ENCODE measurements at regions not wholly inside any gene's neighbourhood (a gene's known extent, or its start where the extent isn't known, plus 50 kb on each side); places are given as distances from the start of the nearest gene placed in this dataset.
A peak's percentile ranks its signal among the peaks of the same experiment; 100 is the strongest.

DNA sequence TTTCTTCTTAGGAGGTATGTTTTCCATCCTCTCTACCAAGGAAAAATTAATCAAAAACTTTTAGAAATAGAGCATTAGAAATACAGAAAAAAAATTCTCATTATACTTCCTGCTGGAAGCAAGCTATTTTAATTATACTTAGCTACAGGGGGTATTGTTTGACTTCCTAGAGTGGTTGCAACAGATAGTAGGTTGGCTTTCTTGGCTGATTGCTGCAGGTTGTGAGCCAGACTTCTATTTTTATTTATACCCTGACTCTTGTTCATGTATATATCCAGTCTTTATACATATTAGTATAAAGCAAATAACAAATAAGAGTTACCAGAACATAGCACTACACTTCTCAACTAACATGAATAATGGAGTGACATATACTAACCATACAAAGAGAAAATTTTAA, 460.8 kb upstream of the REG3G start:
- DNase-seq (ENCODE audit: low spot score) (no peak), FAIRE-seq (no peak)

DNA sequence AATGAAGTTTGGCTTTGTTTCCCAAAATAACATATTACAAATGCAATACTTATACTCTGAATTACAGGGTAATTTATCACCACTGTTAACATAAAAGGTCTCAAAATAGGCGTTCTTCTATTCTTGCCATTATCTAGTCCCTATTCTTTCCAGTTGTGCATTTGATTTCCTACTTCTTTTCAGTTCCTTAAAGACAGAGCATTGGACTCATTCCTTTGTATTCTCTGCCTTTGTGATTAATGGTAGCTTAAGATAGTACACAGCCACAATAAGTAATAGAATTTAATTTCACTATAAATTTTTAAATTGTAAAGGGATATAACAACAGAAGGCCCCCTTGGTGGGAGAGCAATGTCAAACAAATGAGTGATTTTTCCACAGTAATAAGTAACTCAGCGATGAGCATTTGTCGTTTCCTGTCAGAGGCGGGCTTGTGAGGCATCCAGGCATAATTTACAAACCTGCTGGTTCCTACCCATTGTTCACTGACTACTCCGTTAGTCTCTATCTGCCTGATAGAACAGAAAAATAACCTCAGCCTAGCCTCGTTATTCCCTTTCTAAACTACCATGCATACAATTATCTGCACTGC, 456.6 kb upstream of the REG3G start:
- no peak for DNase-seq (ENCODE audit: low spot score)
- no peak for FAIRE-seq

DNA sequence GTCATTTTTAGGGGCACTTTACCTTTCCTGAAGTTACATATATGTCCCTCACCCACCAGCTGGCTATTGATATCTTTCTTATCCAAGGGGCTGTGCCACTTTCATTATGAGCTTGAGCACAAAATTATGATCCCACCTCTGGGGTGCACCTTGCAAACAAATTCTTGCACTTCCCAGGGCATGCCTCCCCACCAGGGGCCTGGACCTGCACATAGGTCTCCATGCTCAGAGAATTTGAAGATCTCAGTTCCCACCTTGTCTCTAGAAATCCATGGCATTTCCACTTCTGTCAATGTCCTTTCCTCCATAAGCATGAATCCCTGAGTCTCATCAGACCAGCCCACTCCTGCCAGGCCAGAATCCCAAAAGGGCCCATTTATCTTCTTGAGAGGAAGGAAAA, 449.1 kb upstream of the REG3G start:
- DNase-seq (ENCODE audit: low spot score), result no peak
- no peak for FAIRE-seq

DNA sequence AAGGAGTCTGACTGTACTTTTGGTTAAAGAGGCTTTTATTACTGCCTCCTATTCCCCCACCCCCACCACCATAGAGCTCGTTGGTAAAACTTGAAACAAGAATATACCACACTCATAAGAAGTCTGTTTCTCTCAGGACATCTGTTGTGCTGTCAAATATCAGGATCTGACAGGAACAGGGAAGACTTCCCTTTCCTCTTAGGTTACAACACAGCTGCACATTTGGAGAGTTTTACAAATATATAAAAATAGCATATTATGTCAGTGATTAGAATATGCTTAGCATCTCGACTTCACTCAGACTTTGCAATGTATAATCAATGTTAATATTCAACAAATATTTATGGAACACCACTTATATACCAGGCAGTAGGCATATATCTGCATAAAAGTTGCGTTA, 439.6 kb upstream of the REG3G start:
- no peak for DNase-seq (ENCODE audit: low spot score)
- FAIRE-seq, result no peak

DNA sequence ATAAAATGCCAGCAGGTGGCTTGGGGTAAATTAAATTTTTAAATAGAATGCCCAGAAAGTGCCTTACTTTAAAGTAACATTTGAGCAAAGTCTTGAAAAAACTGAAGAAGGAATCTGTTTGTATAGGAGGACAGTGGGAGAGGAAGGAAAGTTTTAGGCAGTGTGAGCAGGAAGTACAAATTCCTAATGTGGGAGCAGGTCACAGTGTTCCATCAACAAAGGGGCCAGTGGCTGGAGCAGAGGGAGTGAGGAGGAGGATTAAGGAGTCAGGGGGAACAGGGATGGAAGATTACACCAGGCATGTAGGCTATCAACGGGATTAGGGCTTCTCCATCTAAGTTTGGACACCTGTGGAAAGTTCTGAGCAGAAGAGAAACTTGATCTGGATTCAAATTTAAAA, 439.2 kb upstream of the REG3G start:
- DNase-seq (ENCODE audit: low spot score), result no peak
- no peak for FAIRE-seq

DNA sequence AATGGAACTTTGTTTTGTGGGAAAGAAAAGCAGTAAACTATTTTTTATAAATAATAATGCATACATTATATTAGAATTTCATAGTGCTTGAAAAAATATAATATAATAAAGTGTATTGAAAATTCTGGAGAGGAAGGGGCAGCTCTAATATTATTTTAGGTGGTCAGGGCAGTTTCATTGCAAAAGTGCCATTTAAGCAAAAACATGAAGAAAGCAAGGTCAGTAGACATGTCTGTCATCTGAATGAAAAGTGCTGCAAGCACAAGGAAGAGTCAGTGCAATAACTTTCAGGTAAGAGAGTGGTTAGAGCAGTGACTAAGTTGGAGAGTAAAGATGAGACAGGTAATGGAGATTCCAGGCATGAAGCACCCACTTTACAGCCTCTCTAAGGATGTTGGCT, 435.6 kb upstream of the REG3G start:
- DNase-seq (ENCODE audit: low spot score) (no peak), FAIRE-seq (no peak)

DNA sequence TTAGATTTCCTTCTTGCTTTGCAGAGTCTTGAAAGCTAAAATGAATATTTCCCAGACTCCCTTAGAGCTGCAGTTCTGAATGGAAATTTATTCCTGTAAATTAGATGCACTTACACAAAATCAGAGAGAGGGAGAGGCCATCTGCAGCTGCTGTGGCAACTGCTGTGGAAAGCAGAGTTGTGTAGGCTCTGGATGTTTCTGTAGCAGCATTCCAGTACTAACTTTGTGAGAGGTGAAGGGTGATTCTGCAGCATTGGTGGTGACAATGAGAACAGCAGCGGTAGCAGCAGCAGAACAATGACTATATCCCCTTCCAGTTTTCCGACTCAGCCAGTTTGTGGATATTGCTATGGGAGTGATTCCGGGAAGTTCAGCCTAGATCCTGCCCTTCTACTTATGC, 433.0 kb upstream of the REG3G start:
- no peak for FAIRE-seq
- no peak for DNase-seq (ENCODE audit: low spot score)

DNA sequence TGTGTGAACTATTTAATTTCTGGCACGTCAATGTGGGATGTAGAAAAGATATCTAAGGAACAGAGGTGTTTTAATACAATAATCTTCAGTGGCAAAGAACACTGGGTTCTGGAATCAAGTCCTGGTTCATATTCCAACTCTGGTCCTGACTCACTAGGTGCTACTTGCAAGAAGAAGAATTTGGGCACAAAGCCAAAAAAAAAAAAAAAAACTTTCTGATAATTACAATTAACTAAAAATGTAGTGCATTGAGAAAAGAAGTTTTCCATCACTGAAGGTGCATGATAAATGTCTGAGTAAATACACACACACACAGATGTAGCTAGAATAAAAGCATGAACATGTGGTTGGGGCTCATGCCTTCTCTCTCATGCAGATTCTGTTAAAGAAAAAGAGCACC, 424.4 kb upstream of the REG3G start:
- DNase-seq (ENCODE audit: low spot score) (no peak), FAIRE-seq (no peak)

DNA sequence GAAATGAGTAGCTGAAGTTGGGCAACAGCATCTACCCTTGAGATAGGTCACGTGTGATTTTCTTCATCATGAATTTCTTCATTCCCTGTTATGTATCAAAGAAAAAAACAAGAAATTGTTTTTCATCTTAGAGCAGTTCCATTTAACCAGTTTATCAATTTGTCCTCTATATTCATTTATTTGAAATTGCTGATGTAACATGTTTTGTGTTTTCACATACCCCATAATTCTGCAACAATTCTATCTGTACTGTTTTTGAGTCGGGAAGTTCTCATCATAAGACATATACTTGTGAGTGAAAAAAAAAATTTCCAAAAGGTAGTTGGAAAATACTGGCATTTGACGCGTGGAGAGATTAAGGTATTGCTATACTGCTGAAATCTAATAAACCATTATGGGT, 422.6 kb upstream of the REG3G start:
- no peak for DNase-seq (ENCODE audit: low spot score)
- no peak for FAIRE-seq

DNA sequence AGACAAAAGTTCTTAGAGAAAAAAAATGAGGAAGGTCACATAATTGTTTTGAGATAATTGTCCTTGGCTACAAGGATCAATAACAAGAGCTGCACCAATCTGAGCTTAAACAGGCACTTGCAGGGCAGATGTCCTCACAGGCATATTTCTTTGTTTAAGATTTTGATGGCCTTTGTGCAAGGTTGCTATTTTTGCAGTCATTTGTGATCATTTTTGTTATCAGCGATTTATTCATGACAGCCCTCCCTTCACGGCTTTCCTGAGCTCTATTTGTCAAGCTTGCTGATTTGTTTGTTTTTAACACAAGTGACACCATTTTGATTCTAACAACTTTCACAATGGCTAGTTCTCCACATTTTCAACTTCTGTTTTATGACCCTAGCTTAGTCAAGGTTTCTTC, 418.6 kb upstream of the REG3G start:
- DNase-seq (ENCODE audit: low spot score) (no peak), FAIRE-seq (no peak)

DNA sequence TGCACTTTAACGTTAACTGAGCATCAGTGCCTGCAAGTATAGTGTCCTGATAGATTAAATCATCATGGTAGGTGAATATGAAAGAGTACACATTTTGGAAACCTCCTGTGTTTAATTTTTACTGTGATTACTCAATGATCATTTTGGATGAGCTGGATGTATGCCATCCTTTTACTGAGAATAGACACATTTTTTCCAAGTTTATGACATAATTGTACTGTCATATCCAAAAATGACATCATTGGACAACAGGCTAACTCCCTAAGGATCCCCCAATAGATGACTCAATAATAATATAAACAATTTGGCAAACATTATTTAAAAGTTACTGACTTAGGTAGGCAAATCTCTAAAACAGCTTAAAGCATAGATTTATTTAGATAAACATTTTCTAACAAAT, 410.8 kb upstream of the REG3G start:
- FAIRE-seq (no peak), DNase-seq (ENCODE audit: low spot score) (no peak)

DNA sequence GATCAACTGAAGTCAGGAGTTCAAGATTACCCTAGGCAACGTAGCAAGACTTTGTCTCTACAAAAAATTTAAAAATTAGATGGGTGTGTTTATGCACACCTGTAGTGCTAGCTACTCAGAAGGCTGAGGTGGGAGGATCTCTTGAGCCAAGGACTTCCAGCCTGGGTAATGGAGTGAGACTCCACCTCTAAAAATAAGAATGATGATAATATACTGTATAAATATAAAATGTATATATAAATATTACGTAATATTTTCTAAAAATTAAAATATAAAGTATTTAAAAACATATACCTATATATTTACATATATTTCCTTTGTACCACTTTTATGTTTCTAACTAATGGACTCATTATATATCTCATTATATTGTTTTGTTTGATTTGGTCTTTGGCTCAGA, 409.5 kb upstream of the REG3G start:
- no peak for DNase-seq (ENCODE audit: low spot score)
- no peak for FAIRE-seq

DNA sequence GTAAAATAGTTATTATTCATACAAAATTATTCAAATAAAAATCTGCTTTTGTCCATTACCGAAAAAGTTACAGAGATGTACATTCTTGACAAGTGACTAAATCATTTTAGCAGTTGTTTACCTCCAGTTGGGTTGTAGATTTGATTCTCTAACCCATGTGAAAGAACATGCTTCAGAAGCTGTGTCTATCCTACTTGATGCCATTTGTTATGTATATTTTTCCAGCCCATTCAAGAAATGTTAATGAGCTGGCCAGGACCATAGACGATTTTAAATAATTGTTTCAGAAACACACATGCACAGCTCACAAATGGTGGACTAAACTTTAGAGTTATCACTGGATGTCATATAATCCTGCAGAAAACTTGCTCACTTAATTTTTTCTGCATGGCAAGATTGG, 391.1 kb upstream of the REG3G start:
- DNase-seq (ENCODE audit: low spot score) (no peak), FAIRE-seq (no peak)

DNA sequence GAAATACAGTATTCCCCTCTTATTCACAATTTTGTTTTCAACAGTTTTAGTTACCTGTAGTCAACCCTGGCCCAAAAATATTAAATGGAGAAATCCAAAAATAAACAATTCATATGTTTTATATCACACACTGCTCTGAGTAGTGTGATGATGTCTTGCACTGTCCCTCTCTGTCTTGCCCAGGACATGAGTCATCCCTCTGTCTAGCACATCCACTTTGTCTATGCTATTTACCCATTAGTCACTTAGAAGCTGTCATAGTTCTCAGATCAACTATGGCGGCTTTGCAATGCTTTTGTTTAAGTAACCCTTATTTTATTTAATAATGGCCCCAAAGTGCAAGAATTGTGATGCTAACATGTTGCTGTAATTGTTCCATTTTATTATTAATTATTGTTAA, 380.6 kb upstream of the REG3G start:
- DNase-seq (ENCODE audit: low spot score) (peak; percentile 9), FAIRE-seq (no peak)

DNA sequence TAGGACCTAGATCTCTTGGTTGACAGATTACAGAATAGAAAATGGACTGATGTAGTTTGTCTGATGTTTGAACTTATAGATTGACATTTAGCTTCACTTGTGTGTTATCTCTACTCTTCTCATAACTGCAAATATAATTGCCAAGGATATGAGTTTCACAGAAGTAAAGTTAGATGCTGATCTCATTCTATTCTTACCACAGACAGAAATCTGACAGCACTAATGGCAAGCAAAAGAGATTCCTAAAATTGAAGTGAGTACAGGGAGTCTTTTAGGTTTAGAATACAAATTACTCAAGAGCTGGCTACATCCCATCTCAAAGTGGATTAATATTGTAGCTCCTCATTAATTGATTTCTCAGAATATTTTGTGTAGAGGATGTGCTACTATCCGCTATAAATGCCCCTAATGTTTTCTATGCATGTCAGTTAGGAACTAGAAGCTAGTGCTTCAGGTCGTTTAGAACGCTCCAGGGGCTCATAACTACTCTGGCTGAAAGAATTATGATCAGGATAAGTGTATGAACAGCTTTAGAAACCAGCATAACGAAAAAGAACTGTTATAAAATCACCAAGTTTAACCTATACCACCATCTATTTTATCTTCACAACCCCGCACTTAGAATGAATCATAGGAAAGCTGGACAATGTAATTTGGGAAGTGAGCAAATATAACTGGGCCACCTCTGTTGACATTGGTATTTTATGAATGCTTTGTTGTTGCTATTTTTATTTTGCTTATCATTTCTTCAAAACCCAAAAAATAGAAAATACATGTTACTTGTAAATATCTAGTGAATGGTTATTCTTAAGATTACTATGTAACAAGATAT, 378.8 kb upstream of the REG3G start:
- DNase-seq (ENCODE audit: low spot score) (no peak), FAIRE-seq (no peak)

DNA sequence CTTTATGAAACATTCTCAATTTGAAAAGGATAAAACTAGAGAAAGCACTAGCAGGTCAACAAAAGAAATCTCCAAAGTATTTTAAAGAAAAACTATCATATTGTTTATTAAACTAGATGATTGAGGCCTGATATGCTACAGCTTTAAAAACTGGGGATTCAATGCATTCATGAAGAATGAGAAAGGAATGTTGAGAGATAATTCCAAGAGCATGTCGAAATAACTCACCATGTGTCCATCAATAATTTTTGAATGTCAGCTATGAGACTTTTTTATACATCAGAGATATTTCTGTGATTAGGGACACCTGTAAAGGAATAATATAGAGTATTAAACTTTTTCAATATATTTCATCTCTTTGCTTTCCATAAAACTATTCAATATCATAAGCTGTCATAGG, 376.9 kb upstream of the REG3G start:
- DNase-seq (ENCODE audit: low spot score), result no peak

DNA sequence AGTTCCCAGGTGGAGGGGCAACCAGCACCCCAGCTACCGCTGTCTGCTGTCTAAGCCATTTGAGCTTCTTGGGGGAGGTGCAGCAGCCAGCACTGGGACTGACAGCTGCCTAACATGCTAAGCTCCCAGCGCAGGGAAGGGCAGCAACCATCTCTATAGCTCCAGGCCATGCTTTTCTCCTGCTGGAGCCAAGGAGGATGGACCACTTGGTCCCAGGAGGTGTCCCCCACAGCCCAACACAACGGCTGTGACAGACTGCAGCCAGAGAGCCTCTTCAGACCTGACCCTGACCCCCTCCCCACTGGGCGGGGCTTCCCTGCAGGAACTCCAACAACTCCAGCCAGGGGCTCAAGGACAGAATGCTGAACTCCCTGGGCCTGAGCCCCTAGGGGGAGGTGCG, 370.6 kb upstream of the REG3G start:
- FAIRE-seq (no peak), DNase-seq (ENCODE audit: low spot score) (no peak)

More for the DNA sequence above, 376.9 kb upstream of the REG3G start:
- no peak for FAIRE-seq

DNA sequence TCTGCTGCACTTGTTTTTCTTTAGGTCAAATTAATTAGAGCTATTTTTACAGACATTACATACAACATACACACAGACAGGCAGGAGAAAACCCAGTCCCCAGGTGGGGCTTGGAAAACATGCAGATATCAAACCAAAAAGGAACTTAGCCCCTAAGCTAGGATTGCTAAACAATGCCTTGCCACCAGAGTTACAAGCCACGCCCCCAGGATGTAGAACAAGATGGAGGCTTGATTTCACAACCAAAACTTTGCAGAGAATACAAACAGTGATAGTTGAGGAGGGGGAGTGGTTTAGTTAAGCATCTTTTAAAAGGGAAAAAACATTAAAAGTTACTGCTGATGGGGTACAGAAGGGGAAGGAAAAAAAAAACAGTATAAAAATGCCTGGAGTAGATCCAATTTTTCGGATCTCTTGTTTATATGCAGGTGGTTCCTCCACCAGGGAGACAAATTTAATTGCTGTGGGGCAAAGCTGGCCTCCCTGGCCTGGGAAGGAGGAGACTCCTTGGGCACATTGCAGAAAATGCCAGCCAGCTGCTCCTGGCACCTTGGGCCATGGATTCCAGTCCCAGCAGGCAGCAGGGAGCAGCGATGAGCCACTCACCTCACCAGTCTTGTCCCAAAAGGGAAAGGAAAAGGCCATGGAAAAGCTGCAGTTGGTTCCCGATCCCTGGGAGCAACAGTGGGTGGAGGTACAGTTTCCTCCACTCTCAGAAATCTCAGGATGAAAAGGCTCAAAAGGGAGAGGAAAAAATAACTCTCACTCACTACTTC, 348.4 kb upstream of the REG3G start:
- no peak for FAIRE-seq
- no peak for DNase-seq (ENCODE audit: low spot score)

DNA sequence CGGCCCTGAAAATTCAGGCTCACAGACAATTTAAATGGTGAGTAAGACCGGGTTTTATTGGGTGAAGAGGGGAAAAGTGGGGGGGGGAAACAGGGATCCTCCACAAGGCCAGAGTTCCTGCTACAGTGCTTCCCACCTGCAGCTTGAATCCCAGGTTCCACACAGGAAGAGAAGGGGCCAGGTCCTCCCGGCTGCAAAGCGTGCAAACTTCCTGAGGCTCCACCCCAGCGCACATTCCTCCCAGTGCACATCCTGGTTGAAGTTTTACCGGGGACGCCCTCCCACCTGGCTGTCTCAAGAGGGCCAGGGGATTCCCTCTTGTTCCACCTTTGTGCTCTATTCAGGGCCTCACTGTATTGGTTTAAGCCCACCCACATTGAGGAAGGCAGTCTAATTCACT, 347.7 kb upstream of the REG3G start:
- FAIRE-seq, result no peak
- DNase-seq (ENCODE audit: low spot score), result no peak

DNA sequence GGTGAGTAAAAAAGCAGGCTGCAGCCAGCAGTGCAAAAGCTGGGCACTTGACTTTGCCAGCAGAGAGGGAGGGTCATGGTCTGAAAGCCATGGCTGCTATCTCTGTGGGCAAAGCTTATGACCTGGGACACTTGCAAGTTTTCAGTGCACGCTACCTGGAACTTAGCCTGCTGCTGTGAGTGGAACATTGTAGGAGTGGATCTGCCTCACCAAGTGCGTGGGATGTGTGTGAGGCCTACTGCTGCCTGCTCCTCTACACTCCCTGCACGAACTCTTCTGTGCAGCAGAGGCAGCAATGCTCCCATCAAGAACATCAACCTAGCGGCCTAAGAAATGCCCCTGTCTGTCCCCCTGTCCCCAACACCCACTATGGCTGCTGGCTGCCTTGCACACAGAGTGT, 344.1 kb upstream of the REG3G start:
- FAIRE-seq (no peak), DNase-seq (ENCODE audit: low spot score) (no peak)

DNA sequence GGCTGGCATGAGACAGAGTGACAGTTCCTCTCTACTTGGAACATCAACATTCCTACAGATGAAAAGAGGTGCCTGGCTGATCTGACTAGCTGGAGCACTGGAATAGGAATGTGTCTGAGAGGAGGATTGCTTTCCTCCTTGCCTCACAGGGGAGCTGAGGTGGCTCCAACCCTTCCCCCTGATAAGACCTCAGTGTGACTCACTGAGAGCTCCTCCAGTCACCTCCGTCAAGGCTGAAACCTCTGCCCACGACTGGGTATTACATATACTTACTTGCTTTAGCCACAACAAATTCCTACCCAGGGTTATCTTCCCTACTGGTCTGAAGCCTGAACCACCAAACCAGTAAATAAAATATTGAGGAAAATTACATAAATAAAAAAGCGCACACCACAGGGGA, 342.7 kb upstream of the REG3G start:
- FAIRE-seq (no peak), DNase-seq (ENCODE audit: low spot score) (no peak)

DNA sequence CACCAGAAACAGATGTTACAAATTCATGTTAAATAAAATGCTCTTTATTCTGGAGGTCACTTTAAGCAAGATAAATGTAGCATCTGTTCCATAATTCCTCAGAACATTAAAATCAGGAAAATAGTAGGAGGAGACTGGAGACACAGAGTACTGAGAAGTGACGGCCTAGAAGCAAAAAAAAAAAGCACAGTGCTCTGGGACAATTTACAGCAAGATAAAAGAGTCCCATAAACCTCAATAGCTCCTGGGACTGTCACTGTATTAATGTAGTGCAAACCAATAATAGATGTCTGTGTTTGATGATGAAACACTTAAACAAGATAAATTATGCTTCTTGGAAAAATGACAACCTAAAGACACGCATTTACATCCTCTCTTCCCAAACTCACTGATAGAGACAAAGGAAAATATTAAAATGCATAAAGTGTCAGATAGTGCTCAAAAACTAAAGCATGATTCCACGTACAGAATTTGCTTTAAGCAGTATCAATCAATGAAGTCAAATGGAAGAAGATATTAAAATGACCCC, 338.8 kb upstream of the REG3G start:
- DNase-seq (ENCODE audit: low spot score), result no peak
- FAIRE-seq, result no peak

Measured in RCC 7860 (cell line).